SIG-M5 treated with dmso at 0.1 percent for 504 hours (cell line): ENCODE measurements at regions not wholly inside any gene's neighbourhood (a gene's known extent, or its start where the extent isn't known, plus 50 kb on each side); places are given as distances from the start of the nearest gene placed in this dataset.

Source experiments
- DNase-seq: peaks from one replicate; lab custom pipeline; 2025; ENCODE audit not compliant: unreplicated experiment; lab: John Stamatoyannopoulos, UW

DNA sequence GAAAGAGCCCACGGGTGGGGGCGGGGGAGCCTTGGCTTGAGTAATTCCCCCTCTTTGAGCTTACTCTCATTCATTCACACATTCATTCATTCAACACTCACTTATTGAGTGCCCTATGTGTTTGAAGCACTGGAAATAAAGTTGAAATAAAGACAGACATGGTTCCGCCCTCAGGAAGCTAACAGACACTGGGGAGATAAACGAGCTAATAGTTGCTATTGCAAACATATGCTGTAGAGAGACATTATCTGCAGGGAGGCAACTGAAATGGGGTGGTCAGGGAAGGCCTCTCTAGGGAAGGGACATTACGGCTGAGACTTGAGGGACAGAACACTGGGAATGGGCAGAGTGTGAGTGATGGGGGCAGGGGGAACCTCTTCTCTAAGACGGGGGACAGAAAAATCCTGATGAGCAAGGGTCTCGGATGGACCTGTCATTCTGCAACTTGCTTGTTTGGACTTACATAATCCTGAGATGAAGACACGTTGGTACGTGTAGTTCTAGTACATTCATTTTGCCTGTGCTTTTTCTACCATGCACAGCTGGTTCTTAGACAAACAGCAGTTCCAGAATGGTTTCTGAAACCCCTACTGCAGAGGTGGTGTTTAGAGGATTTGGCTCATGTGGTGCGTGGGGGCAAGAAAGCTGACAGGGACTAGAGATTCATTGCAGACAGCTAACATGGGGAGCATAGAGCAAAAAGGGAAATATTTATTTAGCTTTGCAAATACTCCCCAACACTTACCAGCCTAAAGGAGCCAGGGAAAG lies 71.1 kb upstream of the BLCAP start:
- no peak for DNase-seq

DNA sequence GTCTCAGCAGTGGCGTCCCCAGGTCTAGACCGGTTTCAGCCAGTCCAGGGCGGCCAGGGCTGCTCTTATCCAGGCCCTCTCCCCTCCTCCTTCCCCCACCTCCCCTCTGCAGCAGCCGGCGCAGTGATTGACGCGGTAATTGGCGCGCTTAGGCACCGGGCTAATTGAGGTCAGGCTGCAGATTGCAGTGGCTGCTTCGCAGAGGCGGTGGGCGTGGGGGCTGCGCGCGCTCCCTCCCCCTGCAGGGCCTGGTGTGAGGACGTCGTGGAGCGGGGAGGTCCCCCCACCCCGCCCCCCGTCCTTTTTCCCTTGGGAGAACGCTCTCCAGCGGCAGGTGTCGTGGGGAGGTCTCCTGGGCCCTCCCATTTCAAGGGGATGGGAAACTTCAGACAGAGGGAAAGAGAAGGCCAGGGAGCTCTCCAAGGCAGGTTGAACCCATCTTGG lies 70.4 kb upstream of the BLCAP start:
- no peak for DNase-seq

DNA sequence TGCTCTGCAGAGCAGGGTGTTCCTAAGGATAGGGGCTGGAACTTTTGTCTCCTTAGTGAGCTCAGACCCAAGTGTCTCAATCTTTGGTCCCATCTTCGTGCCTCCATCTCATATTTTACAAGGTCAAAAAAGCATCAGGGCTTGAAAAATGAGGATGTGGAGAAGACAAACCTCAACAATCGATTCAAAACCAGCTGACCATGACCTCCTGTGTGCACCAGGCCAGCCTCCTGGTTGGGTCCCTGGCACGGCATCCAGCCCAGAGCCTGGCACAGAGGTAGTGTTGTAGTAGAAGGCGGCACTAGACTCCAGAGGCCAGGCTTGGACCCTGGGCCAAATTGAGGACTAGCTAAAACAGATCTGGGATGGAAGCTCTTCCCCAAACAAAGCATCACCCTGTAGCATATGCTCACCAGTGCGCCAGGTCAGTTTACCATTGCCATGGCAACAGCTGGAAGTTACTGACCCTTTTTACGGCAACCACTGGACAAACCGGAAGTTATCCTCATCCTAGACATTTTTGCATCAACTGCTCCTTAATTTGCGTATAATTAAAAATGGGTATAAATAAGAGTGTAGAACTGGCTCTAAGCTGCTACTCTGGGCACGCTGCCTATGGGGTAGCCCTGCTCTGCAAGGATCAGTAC lies 69.3 kb upstream of the BLCAP start:
- DNase-seq, result no peak

DNA sequence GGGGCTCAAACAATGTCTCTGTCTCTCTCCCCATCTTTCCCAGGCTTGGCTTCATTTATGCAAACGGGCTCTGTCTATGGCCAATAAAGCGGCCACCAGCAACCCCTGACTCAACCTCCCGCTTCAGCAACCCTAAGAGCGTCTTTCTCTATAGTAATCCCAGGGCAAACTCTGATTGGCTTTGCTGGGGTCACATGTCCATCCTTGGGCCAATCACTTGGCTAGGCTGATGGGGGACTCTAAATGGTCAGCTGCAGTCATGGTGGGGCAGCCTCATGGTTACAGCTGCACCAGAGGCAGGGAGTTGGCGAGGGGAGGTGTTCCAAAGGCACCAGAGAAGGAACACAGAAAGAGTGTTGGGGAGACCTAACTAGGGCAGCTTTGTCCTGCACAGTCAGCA lies 68.5 kb upstream of the BLCAP start:
- no peak for DNase-seq

DNA sequence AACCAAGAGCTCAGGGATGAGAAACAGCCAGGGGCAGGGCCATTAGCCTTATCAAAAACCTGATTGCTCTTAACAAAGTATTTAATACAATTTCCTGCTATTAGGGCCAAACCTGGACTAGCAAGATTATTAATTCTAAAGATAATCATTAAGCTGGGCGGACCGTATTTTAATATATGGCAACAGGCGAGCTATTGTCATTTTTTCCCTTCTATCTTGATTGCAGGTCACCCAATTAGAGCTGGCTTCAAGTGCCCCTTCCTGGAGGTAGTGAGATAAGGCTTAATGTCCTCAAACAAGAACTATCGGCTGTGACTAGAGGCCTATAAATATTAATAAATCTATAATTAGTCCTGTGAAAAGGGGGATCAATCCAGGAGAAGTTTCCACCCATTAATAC lies 66.0 kb upstream of the BLCAP start:
- no peak for DNase-seq

DNA sequence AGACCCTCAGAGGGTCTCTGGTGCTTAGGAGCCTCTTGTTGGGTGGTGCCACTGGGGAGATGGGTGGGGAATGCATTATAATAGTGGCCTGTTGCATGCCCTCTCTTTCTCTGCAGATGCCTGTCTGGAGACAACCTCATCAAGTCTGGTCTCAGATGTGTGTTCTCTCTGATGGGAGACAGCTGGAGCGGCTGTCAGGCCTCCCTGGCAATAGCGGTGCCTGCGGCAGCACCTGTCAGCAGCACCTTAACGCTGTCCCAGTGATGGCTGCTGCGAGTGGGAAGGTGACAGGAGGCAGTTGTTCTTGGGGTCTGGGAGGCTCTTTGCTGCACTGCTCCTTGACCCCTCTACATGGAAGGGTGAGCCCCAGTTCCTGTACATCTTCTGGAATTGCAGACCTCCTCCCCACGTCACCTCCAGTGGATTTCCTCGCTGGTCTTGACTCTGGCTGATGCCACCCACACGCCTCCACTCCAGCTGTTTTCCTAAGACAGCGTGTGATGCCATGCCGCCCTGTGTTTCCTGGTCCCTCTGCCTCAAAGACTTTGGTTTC lies 63.3 kb upstream of the BLCAP start:
- DNase-seq, result no peak

DNA sequence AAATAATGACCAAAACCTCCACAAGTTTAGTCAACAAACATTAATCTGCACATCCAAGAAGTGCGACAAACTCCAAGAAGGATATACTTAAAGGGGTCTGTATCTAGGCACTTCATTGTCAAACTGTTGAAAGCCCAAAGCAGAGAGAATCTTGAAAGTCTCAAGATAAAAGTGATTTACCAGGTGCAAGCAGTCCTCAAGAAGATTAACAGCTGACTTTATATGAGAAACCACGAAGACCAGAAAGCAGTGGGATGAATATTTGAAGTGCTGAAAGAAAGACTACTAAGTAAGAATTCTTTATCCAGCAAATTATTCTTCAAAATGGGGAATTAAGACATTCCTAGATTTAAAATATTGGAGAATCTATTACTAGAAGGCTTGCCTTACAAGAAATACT lies 58.4 kb upstream of the BLCAP start:
- DNase-seq, result no peak

DNA sequence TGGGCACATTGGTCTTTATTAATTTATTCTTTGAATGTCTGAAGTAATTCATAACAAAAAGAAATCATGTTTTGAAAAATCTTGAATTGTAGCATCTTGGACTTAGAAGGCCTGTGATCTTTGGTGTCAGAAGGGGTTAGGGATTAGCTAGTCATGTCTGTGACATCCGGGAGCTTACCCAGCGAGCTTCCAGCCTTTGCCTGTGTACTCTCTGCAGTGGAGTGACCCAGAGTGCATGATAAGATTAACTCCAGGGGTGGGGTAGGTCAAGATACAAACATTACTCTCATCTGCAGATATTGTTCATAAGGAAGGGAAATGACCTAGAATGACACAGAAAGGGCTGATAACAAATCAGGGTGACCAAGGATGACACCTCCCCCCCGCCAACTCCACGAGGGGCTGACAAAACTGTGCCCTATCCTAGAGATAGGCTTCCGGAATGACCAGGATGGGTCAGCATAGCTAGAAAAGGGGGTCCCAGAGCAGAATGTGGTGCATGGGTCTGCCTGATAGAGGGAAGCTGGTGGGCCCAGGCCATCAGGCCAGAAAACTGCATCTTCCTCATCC lies 56.6 kb upstream of the BLCAP start:
- no peak for DNase-seq

DNA sequence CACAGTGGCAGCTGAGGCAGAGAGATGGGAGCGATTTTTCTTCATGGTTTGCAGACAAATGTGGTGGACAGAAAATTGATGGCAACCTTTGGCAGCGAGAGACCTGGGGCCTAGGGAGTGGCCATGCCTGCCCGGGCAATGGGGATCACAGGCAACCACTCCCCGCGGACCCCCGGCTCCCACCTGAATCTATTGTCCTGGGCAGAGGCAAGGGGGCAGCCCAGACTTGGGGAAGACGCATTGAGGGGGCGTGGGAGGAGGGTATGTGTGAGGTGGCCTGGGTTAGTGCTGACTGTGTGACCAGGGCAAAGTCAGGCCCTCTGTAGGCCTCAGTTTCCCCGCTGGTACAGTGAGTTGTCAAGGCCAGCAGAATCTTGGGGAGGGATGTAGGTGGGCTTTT lies 53.6 kb upstream of the BLCAP start:
- DNase-seq, result no peak

DNA sequence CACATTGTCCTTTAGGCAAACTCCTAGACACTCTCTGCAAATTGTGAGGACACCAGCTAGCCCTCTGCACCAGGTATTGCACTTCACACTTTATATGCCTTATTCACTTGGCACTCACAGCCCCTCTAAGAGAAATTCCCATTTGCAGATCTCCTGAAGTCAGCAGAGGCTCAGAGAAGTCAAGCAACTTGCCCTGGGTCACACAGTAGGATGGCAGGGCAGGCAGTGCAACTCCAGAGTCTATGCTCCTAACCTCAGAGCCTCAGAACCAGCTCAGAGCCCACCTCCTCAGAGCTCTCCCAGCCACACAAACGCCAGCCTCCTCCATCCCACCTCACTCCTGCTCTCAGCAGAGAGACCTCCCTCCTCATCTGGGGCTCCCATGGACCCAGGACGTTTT lies 52.4 kb upstream of the BLCAP start:
- no peak for DNase-seq

DNA sequence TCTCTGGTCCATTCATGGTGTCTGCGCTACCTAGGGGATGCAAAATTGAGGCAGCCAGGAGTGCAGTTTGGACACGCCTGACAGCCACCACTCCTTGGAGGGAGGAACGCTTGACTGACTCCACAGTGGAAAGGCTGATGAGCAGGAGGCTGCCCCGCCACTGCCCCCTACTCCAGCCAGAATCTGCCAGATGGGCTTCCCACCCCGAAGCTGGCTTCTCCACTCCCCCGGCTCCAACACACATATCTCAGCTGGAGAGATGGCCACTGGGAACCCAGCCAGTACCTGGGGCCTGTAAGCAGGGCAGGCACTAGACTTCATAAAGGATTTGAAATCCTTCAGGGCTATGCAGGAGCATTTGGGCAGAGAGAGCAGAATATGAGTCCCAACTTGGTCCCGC lies 51.4 kb upstream of the BLCAP start:
- no peak for DNase-seq

DNA sequence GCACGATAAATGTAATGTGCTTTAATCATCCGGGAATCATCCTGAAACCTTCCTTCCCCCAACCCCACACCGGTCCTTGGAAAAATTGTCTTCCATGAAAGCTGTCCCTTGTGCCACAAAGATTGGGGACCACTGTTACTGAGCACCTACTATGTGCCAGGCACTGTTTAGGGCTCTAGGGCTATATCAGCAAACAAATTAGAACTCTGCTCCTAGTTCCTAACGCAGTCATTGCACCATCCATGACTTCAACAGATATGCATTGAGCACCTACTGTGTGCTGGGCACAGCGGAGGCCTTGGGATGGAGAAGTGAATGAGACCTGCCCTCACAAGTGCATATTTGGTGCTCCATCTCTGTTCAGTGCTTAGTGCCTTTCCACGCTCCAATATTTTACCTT lies 50.3 kb upstream of the BLCAP start:
- no peak for DNase-seq
